Neural cell (in vitro differentiated cells): ENCODE measurements at regions not wholly inside any gene's neighbourhood (a gene's known extent, or its start where the extent isn't known, plus 50 kb on each side); places are given as distances from the start of the nearest gene placed in this dataset.

Experiments used
- H2AFZ ChIP-seq: fragments of 200-600, 300-800 bp; sonication (generic), shearing (Covaris generic); 2 replicates; pipeline ENCODE4 v1.6.0; 2014; ENCODE audit warnings: low read depth, mild to moderate bottlenecking, antibody characterized with exemption, low read length, moderate library complexity
- H3F3A ChIP-seq: fragments of 200-600 bp; shearing (Covaris generic); 2 replicates; pipeline ENCODE4 v1.6.1; 2016; ENCODE audit warnings: mild to moderate bottlenecking, moderate library complexity, mixed read lengths, antibody characterized with exemption, low read length; ENCODE audit not compliant: insufficient read depth, poor library complexity, severe bottlenecking
- H3K27ac ChIP-seq: fragments of 200-600, 300-800 bp; sonication (generic), shearing (Covaris generic); 2 replicates; pipeline ENCODE4 v1.5.1; 2014; ENCODE audit warnings: mild to moderate bottlenecking, low read length, moderate library complexity
- H3K27me3 ChIP-seq: fragments of 300-800, 200-600 bp; sonication (generic), shearing (Covaris generic); 2 replicates; pipeline ENCODE4 v1.6.0; 2014; ENCODE audit warnings: mild to moderate bottlenecking, low read depth, low read length, moderate library complexity; ENCODE audit not compliant: insufficient read depth
- H3K36me3 ChIP-seq: fragments of 300-800, 200-600 bp; sonication (generic), shearing (Covaris generic); 2 replicates; pipeline ENCODE4 v1.5.1; 2014; ENCODE audit warnings: mild to moderate bottlenecking, antibody characterized with exemption, low read length, moderate library complexity; ENCODE audit not compliant: insufficient read depth
- H3K4me2 ChIP-seq: fragments of 300-800, 200-600 bp; sonication (generic), shearing (Covaris generic); 2 replicates; pipeline ENCODE4 v1.6.0; 2014; ENCODE audit warnings: mild to moderate bottlenecking, low read length
- H3K4me3 ChIP-seq: fragments of 300-800, 200-600 bp; sonication (generic), shearing (Covaris generic); 2 replicates; pipeline ENCODE4 v1.5.1; 2014; ENCODE audit warnings: mild to moderate bottlenecking, low read length, moderate library complexity
- H3K79me2 ChIP-seq: fragments of 200-600 bp; shearing (Covaris generic); replicated peaks from 2 replicates; pipeline ENCODE4 v1.6.0; 2014; ENCODE audit warnings: mild to moderate bottlenecking, low read length, moderate library complexity; ENCODE audit not compliant: insufficient read depth
- H3K9ac ChIP-seq: fragments of 300-800, 200-600 bp; sonication (generic), shearing (Covaris generic); 2 replicates; pipeline ENCODE4 v1.6.1; 2016; ENCODE audit warnings: mild to moderate bottlenecking, low read length, mixed read lengths
- H3K9me2 ChIP-seq: fragments of 200-600 bp; shearing (Covaris generic); 2 replicates; pipeline ENCODE4 v1.6.1; 2016; ENCODE audit warnings: mild to moderate bottlenecking, low read length, mixed read lengths; ENCODE audit not compliant: insufficient read depth
- H3K9me3 ChIP-seq: fragments of 200-600, 300-800 bp; sonication (generic), shearing (Covaris generic); 2 replicates; pipeline ENCODE4 v1.6.1; 2016; ENCODE audit warnings: mild to moderate bottlenecking, mixed run types, low read length, moderate library complexity, mixed read lengths
- H4K20me1 ChIP-seq: fragments of 200-600 bp; shearing (Covaris generic); 2 replicates; pipeline ENCODE4 v1.6.1; 2016; ENCODE audit warnings: mild to moderate bottlenecking, mixed run types; ENCODE audit not compliant: insufficient read depth
- EP300 ChIP-seq: fragments of 450-650 bp; conservative IDR thresholded peaks from 2 replicates; pipeline ENCODE4 v1.6.1; 2014; ENCODE audit warnings: antibody characterized with exemption, mild to moderate bottlenecking, moderate library complexity; ENCODE audit not compliant: poor library complexity, severe bottlenecking
- EZH2 ChIP-seq: fragments of 200-600, 300-800 bp; shearing (Covaris generic), sonication (generic); IDR thresholded peaks from 2 replicates; pipeline ENCODE4 v1.6.1; 2014; ENCODE audit warnings: antibody characterized with exemption, low read length, borderline replicate concordance, mild to moderate bottlenecking; ENCODE audit not compliant: insufficient read depth, poor library complexity, severe bottlenecking
- MXI1 ChIP-seq: fragments of 450-650 bp; conservative IDR thresholded peaks from 2 replicates; pipeline ENCODE4 v1.6.1; 2014; ENCODE audit warnings: antibody characterized with exemption, mild to moderate bottlenecking; ENCODE audit not compliant: poor library complexity, severe bottlenecking
- POLR2AphosphoS5 ChIP-seq: IDR thresholded peaks from 2 replicates; pipeline ENCODE4 v1.6.1; 2012
- RAD21 ChIP-seq: fragments of 450-650 bp; conservative IDR thresholded peaks from 2 replicates; pipeline ENCODE4 v1.6.1; 2014; ENCODE audit warnings: antibody characterized with exemption, mild to moderate bottlenecking, moderate library complexity
- SMC3 ChIP-seq: fragments of 450-650 bp; conservative IDR thresholded peaks from 2 replicates; pipeline ENCODE4 v1.6.1; 2014; ENCODE audit warnings: antibody characterized with exemption, mild to moderate bottlenecking, moderate library complexity; ENCODE audit not compliant: poor library complexity
- TAF1 ChIP-seq: IDR thresholded peaks from 2 replicates; pipeline ENCODE4 v1.6.1; 2012; ENCODE audit warnings: low read depth
- TF ChIP-seq, protein P1 (sequence below): IDR thresholded peaks from 2 replicates; pipeline ENCODE4 v1.6.1; 2012; ENCODE audit warnings: borderline replicate concordance
- TF ChIP-seq, protein P2 (sequence below): fragments of 450-650 bp; IDR thresholded peaks from 2 replicates; pipeline ENCODE4 v1.5.1; 2014; ENCODE audit warnings: antibody characterized with exemption, mild to moderate bottlenecking, moderate library complexity; ENCODE audit not compliant: poor library complexity, severe bottlenecking

DNA sequence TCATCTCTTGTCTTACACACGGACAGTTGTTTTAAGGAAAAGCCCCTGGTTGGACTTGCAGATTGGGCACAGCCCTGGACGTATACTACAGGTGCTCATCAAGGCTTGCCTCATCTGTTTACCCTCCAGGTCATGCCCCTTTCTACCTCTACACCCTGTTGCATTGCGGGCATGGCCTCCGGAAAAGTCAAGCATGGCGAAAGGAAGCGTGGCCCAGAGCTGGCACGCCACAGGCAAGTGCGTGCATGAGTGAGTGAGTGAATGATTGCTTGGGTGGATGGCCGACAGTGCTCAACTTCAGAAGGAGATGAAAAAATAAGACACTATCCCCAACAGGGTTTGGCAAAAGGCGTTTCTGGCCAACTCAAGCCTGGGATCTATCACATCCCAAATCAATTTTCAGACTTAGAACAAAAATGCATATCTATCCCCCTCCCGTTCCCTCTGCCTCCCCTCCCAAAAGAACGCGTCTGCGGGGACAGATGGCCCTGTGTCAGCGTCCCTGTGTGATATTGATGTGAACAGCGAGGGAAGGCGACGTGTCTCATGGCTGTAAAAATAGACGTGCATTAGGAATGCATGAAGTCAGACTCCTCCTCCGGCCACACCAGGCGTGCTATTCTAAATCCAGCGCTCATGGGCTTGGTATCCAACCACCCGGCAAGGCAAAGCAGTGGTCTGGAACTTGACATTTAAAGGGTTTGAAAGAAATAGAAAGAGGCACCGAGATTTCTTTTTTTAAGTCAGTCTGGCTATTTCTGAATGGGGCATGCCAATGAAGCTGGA lies 96.0 kb downstream of the RPLP1 start:
- Histone ChIP-seq H3F3A (no peaks in the 10 kb centered on the region), H3K4me2 (no peak overlapping the region), H2AFZ (no peak overlapping the region), H3K9me2 (no peaks in the 10 kb centered on the region), H4K20me1 (no peaks in the 10 kb centered on the region), H3K9me3 (no peaks in the 10 kb centered on the region), H3K36me3 (no peaks in the 10 kb centered on the region), H3K27ac (no peak overlapping the region), H3K79me2 (no peaks in the 10 kb centered on the region), H3K9ac (no peak overlapping the region), H3K27me3 (no peaks in the 10 kb centered on the region), H3K4me3 (no peak overlapping the region)
- TF ChIP-seq RAD21 (no peak), POLR2AphosphoS5 (no peak), SMC3 (no peak), EZH2 (no peak), TAF1 (no peak)
- TF ChIP-seq, protein P1, sequence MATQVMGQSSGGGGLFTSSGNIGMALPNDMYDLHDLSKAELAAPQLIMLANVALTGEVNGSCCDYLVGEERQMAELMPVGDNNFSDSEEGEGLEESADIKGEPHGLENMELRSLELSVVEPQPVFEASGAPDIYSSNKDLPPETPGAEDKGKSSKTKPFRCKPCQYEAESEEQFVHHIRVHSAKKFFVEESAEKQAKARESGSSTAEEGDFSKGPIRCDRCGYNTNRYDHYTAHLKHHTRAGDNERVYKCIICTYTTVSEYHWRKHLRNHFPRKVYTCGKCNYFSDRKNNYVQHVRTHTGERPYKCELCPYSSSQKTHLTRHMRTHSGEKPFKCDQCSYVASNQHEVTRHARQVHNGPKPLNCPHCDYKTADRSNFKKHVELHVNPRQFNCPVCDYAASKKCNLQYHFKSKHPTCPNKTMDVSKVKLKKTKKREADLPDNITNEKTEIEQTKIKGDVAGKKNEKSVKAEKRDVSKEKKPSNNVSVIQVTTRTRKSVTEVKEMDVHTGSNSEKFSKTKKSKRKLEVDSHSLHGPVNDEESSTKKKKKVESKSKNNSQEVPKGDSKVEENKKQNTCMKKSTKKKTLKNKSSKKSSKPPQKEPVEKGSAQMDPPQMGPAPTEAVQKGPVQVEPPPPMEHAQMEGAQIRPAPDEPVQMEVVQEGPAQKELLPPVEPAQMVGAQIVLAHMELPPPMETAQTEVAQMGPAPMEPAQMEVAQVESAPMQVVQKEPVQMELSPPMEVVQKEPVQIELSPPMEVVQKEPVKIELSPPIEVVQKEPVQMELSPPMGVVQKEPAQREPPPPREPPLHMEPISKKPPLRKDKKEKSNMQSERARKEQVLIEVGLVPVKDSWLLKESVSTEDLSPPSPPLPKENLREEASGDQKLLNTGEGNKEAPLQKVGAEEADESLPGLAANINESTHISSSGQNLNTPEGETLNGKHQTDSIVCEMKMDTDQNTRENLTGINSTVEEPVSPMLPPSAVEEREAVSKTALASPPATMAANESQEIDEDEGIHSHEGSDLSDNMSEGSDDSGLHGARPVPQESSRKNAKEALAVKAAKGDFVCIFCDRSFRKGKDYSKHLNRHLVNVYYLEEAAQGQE = no peak

DNA sequence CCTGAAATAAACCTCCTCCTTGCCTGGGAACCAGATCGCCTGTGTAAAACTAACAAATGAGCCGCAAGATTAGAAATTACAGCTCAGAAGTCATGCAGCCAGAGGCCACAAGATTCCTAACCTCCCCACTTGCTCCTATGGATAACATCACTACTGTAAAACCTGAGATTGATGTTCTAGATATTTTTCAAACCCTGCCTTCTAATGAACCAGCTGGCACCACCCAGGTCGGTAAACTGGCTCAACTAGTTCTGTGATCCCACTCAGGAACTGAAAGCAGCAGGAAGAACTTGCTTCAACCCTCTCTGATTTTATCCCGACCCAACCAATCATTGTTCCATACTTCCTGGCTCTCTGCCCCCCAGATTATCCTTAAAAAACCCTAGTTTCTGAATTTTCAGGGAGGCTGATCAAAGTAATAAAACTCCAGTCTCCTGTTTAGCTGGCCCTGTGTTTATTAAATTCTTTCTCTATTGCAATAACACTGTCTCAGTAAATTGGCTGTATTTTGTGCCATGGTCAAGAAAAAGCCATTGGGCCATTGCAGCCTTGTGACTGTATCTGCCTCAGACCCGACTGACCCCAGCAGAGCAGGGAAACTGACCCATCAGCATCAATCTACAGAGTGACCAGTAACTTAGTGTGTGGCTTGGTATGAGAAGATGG lies 98.9 kb downstream of the RPLP1 start:
- H2AFZ ChIP-seq = no peak overlapping the region
- H3K4me2 ChIP-seq = no peak overlapping the region
- TF ChIP-seq POLR2AphosphoS5 (no peak), TAF1 (no peak), EP300 (no peak), EZH2 (no peak), RAD21 (no peak), SMC3 (no peak), MXI1 (no peak)
- TF ChIP-seq, protein P1 = no peak
- TF ChIP-seq, protein P2, sequence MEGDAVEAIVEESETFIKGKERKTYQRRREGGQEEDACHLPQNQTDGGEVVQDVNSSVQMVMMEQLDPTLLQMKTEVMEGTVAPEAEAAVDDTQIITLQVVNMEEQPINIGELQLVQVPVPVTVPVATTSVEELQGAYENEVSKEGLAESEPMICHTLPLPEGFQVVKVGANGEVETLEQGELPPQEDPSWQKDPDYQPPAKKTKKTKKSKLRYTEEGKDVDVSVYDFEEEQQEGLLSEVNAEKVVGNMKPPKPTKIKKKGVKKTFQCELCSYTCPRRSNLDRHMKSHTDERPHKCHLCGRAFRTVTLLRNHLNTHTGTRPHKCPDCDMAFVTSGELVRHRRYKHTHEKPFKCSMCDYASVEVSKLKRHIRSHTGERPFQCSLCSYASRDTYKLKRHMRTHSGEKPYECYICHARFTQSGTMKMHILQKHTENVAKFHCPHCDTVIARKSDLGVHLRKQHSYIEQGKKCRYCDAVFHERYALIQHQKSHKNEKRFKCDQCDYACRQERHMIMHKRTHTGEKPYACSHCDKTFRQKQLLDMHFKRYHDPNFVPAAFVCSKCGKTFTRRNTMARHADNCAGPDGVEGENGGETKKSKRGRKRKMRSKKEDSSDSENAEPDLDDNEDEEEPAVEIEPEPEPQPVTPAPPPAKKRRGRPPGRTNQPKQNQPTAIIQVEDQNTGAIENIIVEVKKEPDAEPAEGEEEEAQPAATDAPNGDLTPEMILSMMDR = no peak
- no peaks in the 10 kb centered on the region for H3K9me2 ChIP-seq
- H3K4me3 ChIP-seq = no peak overlapping the region
- H3K36me3 ChIP-seq = no peaks in the 10 kb centered on the region
- no peaks in the 10 kb centered on the region for H4K20me1 ChIP-seq
- H3F3A ChIP-seq = no peaks in the 10 kb centered on the region
- no peak overlapping the region for H3K9ac ChIP-seq
- H3K79me2 ChIP-seq = no peaks in the 10 kb centered on the region
- H3K27ac ChIP-seq = no peak overlapping the region
- no peaks in the 10 kb centered on the region for H3K27me3 ChIP-seq
- no peaks in the 10 kb centered on the region for H3K9me3 ChIP-seq
